IPS-18a (cell line): ENCODE measurements at regions not wholly inside any gene's neighbourhood (a gene's known extent, or its start where the extent isn't known, plus 50 kb on each side); places are given as distances from the start of the nearest gene placed in this dataset.

Experiments
- H3K27ac ChIP-seq: one replicate; pipeline ENCODE4 v1.5.1; 2013; ENCODE audit warnings: low read length
- H3K27me3 ChIP-seq: one replicate; pipeline ENCODE4 v1.6.1; 2013; ENCODE audit warnings: mild to moderate bottlenecking, low read length; ENCODE audit not compliant: control insufficient read depth, insufficient read depth
- H3K36me3 ChIP-seq: one replicate; pipeline ENCODE4 v1.6.1; 2013; ENCODE audit warnings: low read depth, low read length; ENCODE audit not compliant: control insufficient read depth
- H3K4me1 ChIP-seq: one replicate; pipeline ENCODE4 v1.6.1; 2013; ENCODE audit warnings: low read depth, low read length; ENCODE audit not compliant: control insufficient read depth
- H3K4me3 ChIP-seq: one replicate; pipeline ENCODE4 v1.5.1; 2013; ENCODE audit warnings: low read length
- H3K9ac ChIP-seq: one replicate; pipeline ENCODE4 v1.6.1; 2013; ENCODE audit warnings: mild to moderate bottlenecking, low read length, moderate library complexity
- H3K9me3 ChIP-seq: one replicate; pipeline ENCODE4 v1.6.1; 2013; ENCODE audit warnings: low read depth, low read length; ENCODE audit not compliant: control insufficient read depth

DNA sequence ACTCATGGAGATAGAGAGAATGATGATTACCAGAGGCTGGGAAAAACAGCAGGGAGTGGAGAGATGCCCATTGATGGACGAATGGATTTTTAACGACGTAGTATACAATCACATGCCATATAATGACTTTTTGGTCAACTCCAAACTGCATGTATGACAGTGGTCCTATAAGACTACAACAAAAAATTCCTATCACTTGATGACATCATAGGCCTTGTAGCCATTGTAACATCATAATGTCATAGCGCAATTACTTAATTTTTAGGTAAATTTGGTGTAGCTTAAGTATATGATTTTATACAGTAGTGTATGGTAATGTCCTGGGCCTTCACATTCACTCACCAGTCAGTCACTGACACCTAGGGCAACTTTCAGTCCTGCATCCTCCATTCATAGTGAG lies 264.3 kb downstream of the RAP2B start:
- Histone ChIP-seq H3K9me3 (no peaks in the 10 kb centered on the region), H3K9ac (no peak overlapping the region), H3K27me3 (no peaks in the 10 kb centered on the region), H3K36me3 (no peaks in the 10 kb centered on the region), H3K4me1 (no peaks in the 10 kb centered on the region), H3K4me3 (no peak overlapping the region), H3K27ac (no peak overlapping the region)

DNA sequence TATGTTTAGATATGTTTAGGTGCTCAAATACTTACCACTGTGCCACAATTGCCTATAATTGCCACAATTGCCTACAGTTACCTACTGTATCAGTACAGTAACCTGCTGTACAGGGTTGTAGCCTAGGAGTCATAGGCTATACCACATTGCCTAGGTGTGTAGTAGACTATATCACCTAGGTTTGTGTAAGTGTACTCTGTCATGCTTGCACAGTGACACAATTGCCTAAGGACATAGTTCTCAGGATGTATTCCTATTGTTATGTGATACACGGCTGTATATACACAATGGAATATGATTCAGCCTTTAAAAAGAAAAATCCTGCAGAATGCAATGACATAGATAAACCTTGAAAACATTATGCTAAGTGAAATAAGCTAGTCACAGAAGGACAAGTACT lies 264.8 kb downstream of the RAP2B start:
- H3K36me3 ChIP-seq, result no peaks in the 10 kb centered on the region
- no peak overlapping the region for H3K27ac ChIP-seq
- H3K4me1 ChIP-seq, result no peaks in the 10 kb centered on the region
- H3K9me3 ChIP-seq, result no peaks in the 10 kb centered on the region
- H3K9ac ChIP-seq, result no peak overlapping the region
- H3K4me3 ChIP-seq, result no peak overlapping the region
- H3K27me3 ChIP-seq, result no peaks in the 10 kb centered on the region

DNA sequence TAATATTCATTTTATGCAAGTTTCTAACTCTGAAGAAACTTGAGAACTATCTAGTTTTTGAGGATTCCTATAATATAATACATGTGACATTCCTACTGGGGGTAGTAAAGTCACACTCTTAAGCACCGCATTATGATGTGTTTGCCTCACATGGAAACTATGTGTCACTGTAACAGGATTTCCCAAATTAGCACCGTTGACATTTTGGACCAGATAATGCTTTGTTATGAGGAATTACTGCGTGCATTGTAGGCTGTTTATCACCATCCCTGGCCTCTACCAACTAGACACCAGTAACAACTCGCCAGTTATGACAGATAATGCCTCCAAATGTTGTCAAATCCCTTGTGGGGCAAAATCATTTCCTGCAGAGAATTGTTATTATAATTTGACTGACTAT lies 267.8 kb downstream of the RAP2B start:
- Histone ChIP-seq H3K27ac (no peak overlapping the region), H3K36me3 (no peaks in the 10 kb centered on the region)

DNA sequence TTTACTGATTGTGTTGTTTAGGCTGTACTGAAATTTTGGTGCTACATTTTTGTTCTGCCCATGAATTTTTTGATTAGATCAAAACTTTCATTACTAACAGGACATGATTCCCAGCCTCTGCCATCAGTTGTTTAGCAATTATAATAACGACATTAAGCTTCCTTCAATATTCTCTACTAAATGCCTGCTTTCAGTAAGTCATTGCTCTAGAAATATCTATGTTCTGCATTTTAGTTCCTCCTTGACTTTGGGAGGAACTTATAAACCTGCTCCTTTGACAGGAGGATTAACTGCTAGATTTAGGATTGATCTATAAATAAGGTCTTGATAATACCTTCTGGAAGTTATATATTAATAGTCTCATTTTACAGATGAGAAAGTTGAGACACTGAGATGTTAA lies 269.1 kb downstream of the RAP2B start:
- no peak overlapping the region for H3K9ac ChIP-seq
- H3K9me3 ChIP-seq, result no peaks in the 10 kb centered on the region
- no peak overlapping the region for H3K27ac ChIP-seq
- no peak overlapping the region for H3K4me3 ChIP-seq
- H3K27me3 ChIP-seq, result no peaks in the 10 kb centered on the region
- no peaks in the 10 kb centered on the region for H3K4me1 ChIP-seq
- no peaks in the 10 kb centered on the region for H3K36me3 ChIP-seq

More for the DNA sequence above, 267.8 kb downstream of the RAP2B start:
- Histone ChIP-seq H3K27me3 (no peaks in the 10 kb centered on the region), H3K4me1 (no peaks in the 10 kb centered on the region), H3K4me3 (no peak overlapping the region), H3K9me3 (no peaks in the 10 kb centered on the region), H3K9ac (no peak overlapping the region)

DNA sequence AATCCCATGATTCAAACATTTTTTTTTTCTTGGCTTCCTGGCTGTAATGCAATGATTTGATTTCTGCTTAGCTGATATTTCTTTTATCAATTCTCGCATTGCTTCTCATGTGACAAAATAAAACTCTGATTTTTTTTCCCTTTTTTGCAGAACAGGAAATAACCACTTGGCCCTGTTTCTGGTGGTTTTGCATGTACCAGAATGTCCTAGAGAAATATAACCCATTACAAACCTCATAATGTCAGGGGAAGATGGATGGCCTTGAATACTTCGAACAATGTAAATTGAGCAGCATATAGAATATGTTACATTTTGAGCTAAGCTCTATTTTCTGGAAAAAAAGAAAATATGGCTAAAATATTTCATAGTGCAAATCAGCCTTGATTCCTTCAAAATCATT lies 275.6 kb downstream of the RAP2B start:
- Histone ChIP-seq H3K27ac (no peak overlapping the region), H3K9me3 (no peaks in the 10 kb centered on the region), H3K4me3 (no peak overlapping the region), H3K4me1 (peaks cover 7% of the 10 kb centered on the region), H3K36me3 (no peaks in the 10 kb centered on the region), H3K27me3 (no peaks in the 10 kb centered on the region), H3K9ac (no peak overlapping the region)

DNA sequence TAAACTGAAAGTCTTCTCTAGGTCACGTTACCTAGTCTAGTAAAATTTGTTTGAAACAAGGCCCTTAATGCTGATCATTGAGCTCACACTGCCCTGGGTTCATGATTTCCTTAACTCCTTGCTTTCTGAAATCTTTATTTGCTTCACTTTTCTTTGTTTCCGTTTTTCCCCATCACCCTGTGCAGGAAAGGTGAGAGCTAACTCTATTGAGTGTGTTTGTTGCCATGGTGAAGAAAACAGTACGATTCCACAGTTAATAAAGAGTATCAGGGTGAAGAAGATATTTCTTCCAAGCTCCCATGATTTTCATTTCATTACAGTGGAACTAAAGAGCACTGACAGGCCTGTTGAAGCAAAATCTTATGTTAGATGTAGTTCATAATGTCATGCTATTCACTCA lies 276.2 kb downstream of the RAP2B start:
- Histone ChIP-seq H3K4me1 (peaks cover 7% of the 10 kb centered on the region), H3K27me3 (no peaks in the 10 kb centered on the region), H3K4me3 (no peak overlapping the region), H3K36me3 (no peaks in the 10 kb centered on the region), H3K9me3 (no peaks in the 10 kb centered on the region), H3K9ac (no peak overlapping the region), H3K27ac (no peak overlapping the region)

DNA sequence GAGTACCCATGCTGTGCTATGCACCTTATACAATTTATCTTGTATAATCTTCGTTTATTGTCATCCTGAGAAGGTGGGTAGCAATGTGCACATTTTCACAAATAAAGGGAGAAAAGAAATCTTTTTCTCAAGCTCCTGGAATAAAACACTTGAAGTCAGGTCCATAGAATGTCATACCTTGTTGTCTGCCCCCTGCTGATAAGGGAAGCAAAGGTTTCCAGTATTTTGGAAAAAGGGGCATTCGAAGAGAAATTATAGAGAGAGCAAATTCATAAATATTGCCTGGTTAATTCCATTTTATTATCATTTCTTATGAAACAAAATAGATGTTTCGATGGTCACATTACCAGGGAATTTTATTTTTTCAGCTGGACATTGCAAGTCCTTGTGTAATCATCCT lies 277.8 kb downstream of the RAP2B start:
- peaks cover 7% of the 10 kb centered on the region for H3K4me1 ChIP-seq
- no peak overlapping the region for H3K4me3 ChIP-seq
- no peak overlapping the region for H3K9ac ChIP-seq
- no peaks in the 10 kb centered on the region for H3K36me3 ChIP-seq
- H3K9me3 ChIP-seq, result no peaks in the 10 kb centered on the region
- no peak overlapping the region for H3K27ac ChIP-seq
- H3K27me3 ChIP-seq, result no peaks in the 10 kb centered on the region

DNA sequence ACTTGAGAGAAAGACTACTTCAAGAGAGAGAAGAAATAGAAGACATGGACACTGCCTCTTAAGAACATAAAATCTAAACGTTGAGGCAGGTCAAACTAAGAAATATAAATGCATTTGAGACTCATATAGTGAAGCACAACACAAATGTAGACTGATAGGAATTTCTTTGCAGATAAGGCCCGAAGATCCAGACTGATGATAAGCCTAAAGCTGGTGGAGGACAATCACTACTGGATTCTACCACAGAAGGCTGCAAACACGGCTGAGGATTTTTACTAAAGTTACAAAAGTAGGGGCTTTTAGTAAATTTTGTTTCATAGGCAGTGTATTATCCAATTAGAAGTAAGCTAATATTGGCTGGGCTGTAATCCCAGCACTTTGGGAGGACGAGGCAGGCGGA lies 278.3 kb downstream of the RAP2B start:
- no peaks in the 10 kb centered on the region for H3K27me3 ChIP-seq
- H3K36me3 ChIP-seq, result no peaks in the 10 kb centered on the region
- H3K9ac ChIP-seq, result no peak overlapping the region
- H3K27ac ChIP-seq, result no peak overlapping the region
- no peaks in the 10 kb centered on the region for H3K9me3 ChIP-seq
- no peak overlapping the region for H3K4me3 ChIP-seq
- H3K4me1 ChIP-seq, result peaks cover 7% of the 10 kb centered on the region

DNA sequence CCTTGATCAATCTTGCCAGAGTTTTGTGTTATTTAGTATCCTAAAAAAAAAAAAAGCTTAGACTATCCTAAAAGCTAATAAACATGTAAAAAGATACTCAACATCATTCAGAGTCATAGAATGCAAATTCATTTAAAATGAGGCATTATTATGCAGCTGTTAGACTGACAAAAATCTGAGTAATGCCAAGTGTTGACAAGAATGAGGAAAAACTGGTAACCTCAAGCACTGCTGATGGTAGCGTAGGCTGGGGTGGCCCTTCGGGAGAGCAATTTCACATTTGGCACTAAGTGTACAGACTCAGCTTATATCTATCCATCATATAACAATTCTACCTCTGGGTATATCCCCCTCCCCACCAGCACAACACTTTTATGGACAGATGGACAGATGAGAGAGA lies 280.4 kb downstream of the RAP2B start:
- Histone ChIP-seq H3K27me3 (no peaks in the 10 kb centered on the region), H3K27ac (no peak overlapping the region), H3K4me3 (no peak overlapping the region), H3K9ac (no peak overlapping the region), H3K36me3 (no peaks in the 10 kb centered on the region), H3K9me3 (no peaks in the 10 kb centered on the region), H3K4me1 (peaks cover 7% of the 10 kb centered on the region)

DNA sequence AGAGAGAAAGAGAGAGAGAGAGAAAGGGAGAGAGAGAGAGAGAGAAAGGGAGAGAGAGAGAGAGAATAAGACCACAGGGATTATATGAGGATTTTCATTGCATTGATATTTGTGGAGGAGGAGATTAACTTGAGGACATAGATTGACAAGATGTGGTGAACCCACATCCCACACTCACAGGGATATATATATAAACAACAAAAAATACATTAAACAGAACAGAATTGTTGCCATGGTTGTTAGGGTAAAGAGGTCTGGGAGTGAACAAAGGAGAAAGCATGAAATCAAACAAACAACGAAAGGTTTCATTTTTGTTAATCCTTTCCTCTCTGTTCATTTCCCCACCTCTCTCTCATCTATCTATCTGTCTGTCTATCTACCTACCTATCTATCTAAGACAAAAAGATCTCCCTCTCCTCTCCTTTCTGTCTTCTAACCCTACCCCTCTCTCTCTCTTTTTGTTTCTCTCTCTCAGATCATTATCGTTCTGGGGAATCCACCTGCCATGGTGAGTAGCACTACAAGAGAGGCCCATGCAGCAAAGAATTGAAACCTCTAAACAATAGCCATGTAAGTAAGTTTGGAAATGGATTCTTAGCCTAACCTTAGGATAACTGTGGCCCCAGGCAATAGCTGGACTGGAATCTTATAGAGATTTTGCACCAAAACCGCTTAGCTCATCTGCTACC lies 280.9 kb downstream of the RAP2B start:
- Histone ChIP-seq H3K27ac (no peak overlapping the region), H3K27me3 (no peaks in the 10 kb centered on the region), H3K9me3 (no peaks in the 10 kb centered on the region), H3K36me3 (no peaks in the 10 kb centered on the region), H3K4me1 (peaks cover 7% of the 10 kb centered on the region), H3K4me3 (no peak overlapping the region), H3K9ac (no peak overlapping the region)

DNA sequence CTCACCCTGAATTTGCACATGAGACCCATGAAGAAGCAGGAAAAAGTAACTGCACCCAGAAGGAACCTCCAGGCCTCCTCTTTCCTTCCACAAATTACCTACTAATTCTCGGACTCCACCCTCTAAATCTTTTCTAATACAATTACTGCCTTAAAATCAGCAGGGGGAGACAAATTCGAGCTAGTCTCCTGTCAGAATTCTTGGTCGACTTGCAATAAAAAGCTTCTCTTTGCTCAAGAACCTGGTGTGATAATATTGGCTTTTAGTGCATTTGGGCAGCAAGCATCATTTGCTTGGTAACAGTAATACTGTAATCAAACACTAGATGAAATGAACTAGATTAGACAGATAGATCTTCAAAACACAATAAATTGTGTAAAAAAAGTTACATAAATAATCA lies 281.9 kb downstream of the RAP2B start:
- no peaks in the 10 kb centered on the region for H3K27me3 ChIP-seq
- H3K4me3 ChIP-seq, result no peak overlapping the region
- no peak overlapping the region for H3K9ac ChIP-seq
- H3K36me3 ChIP-seq, result no peaks in the 10 kb centered on the region
- no peak overlapping the region for H3K27ac ChIP-seq
- H3K4me1 ChIP-seq, result peaks cover 7% of the 10 kb centered on the region
- no peaks in the 10 kb centered on the region for H3K9me3 ChIP-seq

DNA sequence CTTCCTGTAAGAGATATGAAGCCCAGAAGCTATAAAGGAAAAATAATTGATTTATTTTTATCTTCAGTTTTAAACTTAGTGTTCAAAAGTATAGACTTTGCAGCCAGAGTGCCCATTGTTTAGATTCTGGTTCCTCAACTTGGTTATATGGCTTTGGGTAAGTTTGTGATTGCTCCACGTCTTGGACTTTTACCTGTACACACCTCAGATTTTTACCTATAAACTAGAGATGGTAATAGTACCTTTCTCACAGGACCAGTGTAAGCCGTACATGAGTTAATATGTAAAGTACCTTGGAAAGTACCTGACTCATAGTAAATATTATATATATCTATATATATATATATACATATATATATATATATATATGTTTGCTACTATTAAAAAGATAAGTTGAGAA lies 283.8 kb downstream of the RAP2B start:
- Histone ChIP-seq H3K27ac (no peak overlapping the region), H3K4me3 (no peak overlapping the region), H3K9me3 (no peaks in the 10 kb centered on the region), H3K27me3 (no peaks in the 10 kb centered on the region), H3K4me1 (peaks cover 4% of the 10 kb centered on the region), H3K9ac (no peak overlapping the region), H3K36me3 (no peaks in the 10 kb centered on the region)
